ENCODE measurements at regions not wholly inside any gene's neighbourhood (a gene's known extent, or its start where the extent isn't known, plus 50 kb on each side); places are given as distances from the start of the nearest gene placed in this dataset.

DNA sequence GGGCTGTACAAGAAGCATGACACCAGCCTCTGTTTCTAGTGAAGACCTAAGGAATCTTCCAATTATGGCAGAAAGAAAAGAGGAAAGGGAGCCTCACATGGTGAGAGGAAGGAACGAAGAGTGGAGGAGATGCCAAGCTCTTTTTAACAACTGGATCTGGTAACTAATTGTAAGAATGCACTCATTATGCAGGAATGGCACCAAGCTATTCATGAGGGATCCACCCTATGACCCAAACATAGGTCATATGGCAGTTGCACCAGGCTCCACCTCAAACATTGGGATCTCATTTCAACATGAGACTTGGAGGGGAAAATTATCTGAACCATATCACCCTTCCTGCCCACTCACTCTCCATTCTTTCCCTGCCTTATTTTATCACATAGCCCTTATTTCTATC lies 496.0 kb upstream of the SPTLC3 start:
- no peak overlapping the region for H3K4me2 ChIP-seq

DNA sequence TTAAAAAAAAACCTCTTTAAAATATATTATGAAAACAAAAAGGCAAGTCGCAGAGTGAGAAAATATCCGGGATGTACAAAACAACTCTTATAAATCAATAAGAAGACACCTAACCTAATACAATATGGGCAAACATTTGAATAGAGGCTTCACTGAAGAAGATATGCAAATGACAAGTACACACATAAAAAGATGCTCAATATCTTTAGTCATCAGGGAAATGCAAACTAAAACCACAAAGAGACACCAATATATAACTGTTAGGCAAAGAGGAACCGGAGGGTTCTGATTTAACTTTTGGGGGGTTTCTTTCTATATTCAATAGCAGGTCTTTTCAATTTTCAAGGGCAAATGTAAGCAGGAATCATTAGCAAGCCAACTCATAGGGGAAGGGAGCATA lies 480.7 kb upstream of the SPTLC3 start:
- Histone ChIP-seq H2AFZ (ENCODE audit: low read depth) (no peak overlapping the region), H3K79me2 (ENCODE audit: insufficient read depth, low read depth) (no peaks in the 10 kb centered on the region), H3K4me3 (IDR thresholded peaks at IDR 0.05; ENCODE audit: insufficient read depth, low read depth, low read length) (no peak overlapping the region), H4K20me1 (ENCODE audit: insufficient read depth) (no peaks in the 10 kb centered on the region), H3K36me3 (ENCODE audit: insufficient read depth) (no peaks in the 10 kb centered on the region), H3K27ac (no peak overlapping the region), H3K9ac (no peak overlapping the region), H3K27me3 (ENCODE audit: insufficient read depth, low read depth) (no peaks in the 10 kb centered on the region), H3K4me2 (no peak overlapping the region), H3K4me1 (ENCODE audit: low read depth, poor library complexity, severe bottlenecking) (no peaks in the 10 kb centered on the region)
- TF ChIP-seq, protein P1, sequence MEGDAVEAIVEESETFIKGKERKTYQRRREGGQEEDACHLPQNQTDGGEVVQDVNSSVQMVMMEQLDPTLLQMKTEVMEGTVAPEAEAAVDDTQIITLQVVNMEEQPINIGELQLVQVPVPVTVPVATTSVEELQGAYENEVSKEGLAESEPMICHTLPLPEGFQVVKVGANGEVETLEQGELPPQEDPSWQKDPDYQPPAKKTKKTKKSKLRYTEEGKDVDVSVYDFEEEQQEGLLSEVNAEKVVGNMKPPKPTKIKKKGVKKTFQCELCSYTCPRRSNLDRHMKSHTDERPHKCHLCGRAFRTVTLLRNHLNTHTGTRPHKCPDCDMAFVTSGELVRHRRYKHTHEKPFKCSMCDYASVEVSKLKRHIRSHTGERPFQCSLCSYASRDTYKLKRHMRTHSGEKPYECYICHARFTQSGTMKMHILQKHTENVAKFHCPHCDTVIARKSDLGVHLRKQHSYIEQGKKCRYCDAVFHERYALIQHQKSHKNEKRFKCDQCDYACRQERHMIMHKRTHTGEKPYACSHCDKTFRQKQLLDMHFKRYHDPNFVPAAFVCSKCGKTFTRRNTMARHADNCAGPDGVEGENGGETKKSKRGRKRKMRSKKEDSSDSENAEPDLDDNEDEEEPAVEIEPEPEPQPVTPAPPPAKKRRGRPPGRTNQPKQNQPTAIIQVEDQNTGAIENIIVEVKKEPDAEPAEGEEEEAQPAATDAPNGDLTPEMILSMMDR (conservative IDR thresholded peaks at IDR 0.05; ENCODE audit: low read depth, low read length) = no peak

More for the DNA sequence above, 496.0 kb upstream of the SPTLC3 start:
- TF ChIP-seq, protein P1 (conservative IDR thresholded peaks at IDR 0.05; ENCODE audit: low read depth, low read length) = no peak
- H4K20me1 ChIP-seq (ENCODE audit: insufficient read depth) = no peaks in the 10 kb centered on the region
- H3K27me3 ChIP-seq (ENCODE audit: insufficient read depth, low read depth) = no peaks in the 10 kb centered on the region
- no peaks in the 10 kb centered on the region for H3K36me3 ChIP-seq (ENCODE audit: insufficient read depth)
- H3K4me3 ChIP-seq (IDR thresholded peaks at IDR 0.05; ENCODE audit: insufficient read depth, low read depth, low read length) = no peak overlapping the region
- H3K79me2 ChIP-seq (ENCODE audit: insufficient read depth, low read depth) = no peaks in the 10 kb centered on the region
- H3K9ac ChIP-seq = no peak overlapping the region
- peaks cover 4% of the 10 kb centered on the region for H3K4me1 ChIP-seq (ENCODE audit: low read depth, poor library complexity, severe bottlenecking)
- H3K27ac ChIP-seq = no peak overlapping the region
- no peak overlapping the region for H2AFZ ChIP-seq (ENCODE audit: low read depth)

DNA sequence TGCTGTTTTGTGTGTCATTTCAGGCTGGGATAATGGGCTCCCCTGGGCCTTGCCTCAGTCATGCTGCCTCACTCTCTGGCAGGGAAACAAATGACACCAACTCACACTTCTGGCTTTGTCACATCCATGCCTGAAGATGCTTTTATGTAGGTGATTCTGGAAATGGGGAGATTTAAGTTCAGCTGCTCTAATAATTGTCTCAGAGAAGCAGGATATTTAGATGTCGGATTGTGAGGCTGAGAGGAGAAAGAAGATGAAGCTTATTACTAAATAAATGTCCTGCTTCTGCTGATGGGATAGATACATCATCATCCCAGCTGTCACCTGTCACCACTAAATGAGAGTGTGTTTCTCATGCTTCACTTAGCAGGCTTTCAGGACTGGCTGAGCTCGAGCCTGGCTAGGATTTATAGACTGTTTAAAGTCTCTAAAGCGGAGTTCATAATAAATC lies 480.2 kb upstream of the SPTLC3 start:
- Histone ChIP-seq H3K9ac (no peak overlapping the region), H3K4me2 (no peak overlapping the region), H3K4me1 (ENCODE audit: low read depth, poor library complexity, severe bottlenecking) (no peaks in the 10 kb centered on the region), H3K79me2 (ENCODE audit: insufficient read depth, low read depth) (no peaks in the 10 kb centered on the region), H2AFZ (ENCODE audit: low read depth) (no peak overlapping the region), H3K36me3 (ENCODE audit: insufficient read depth) (no peaks in the 10 kb centered on the region), H3K27me3 (ENCODE audit: insufficient read depth, low read depth) (no peaks in the 10 kb centered on the region), H4K20me1 (ENCODE audit: insufficient read depth) (no peaks in the 10 kb centered on the region), H3K4me3 (IDR thresholded peaks at IDR 0.05; ENCODE audit: insufficient read depth, low read depth, low read length) (no peak overlapping the region), H3K27ac (no peak overlapping the region)
- TF ChIP-seq, protein P1 (conservative IDR thresholded peaks at IDR 0.05; ENCODE audit: low read depth, low read length) = no peak

DNA sequence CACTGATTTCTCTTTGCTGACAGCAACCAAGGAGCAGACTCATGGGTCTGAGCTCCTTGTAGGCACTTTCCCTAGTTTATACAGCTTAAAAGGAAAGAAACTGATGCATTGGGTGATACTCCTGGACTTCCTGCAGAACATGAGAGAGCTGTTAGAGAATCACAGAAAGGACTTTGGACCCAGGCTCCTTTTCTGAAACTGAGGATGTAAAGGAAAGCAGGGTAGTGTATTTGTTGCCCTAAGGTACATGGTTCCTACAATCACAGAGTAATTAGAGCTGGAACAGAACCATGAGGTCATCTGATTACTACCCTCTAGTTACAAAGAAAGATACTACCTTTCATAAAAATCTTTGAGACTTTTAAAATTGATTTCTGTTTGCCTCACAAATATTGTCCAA lies 477.1 kb upstream of the SPTLC3 start:
- TF ChIP-seq, protein P1 (conservative IDR thresholded peaks at IDR 0.05; ENCODE audit: low read depth, low read length) = no peak
- H3K27ac ChIP-seq = no peak overlapping the region
- H3K27me3 ChIP-seq (ENCODE audit: insufficient read depth, low read depth) = no peaks in the 10 kb centered on the region
- H3K79me2 ChIP-seq (ENCODE audit: insufficient read depth, low read depth) = no peaks in the 10 kb centered on the region
- H3K36me3 ChIP-seq (ENCODE audit: insufficient read depth) = no peaks in the 10 kb centered on the region
- no peak overlapping the region for H3K9ac ChIP-seq
- H3K4me1 ChIP-seq (ENCODE audit: low read depth, poor library complexity, severe bottlenecking) = no peaks in the 10 kb centered on the region
- H2AFZ ChIP-seq (ENCODE audit: low read depth) = no peak overlapping the region
- H4K20me1 ChIP-seq (ENCODE audit: insufficient read depth) = no peaks in the 10 kb centered on the region
- H3K4me3 ChIP-seq (IDR thresholded peaks at IDR 0.05; ENCODE audit: insufficient read depth, low read depth, low read length) = no peak overlapping the region
- no peak overlapping the region for H3K4me2 ChIP-seq

Data from KMS-11 (cell line).